ENCODE measurements at regions not wholly inside any gene's neighbourhood (a gene's known extent, or its start where the extent isn't known, plus 50 kb on each side); places are given as distances from the start of the nearest gene placed in this dataset.
"Not testable (repeated sequence)": the region's sequence is repeated elsewhere in the genome, so short reads cannot be mapped to it uniquely, and the experiment has no call there.

DNA sequence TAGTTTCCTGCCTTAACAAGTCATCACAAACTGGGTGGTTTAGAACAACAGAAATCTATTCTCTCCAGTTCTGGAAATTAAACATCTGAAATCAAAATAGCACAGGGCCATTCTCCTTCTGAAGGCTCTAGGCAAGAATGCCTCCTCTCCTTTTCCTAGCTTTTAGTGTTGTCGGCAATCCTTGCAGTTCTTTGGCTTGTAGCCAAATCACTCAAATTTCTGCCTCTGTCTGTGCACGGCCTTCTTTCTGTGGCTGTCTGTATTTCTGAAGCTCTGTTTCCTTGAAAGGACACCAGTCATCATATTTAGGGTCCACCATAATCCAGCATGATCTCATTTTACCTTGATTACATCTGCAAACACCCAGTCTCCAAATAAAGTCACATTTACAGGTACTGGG is 795.5 kb downstream of the METTL15 start:
- no peaks in the 10 kb centered on the region for H3K36me3 ChIP-seq (ENCODE audit: insufficient read depth in 1 of 2, low read depth in 1 of 2)
- intact Hi-C loops (cut with DNase I): no loop called here
- TF ChIP-seq CTCF (IDR thresholded peaks at IDR 0.05): no peak
- H3K4me3 ChIP-seq: no peak overlapping the region
- WGBS, 3 donors: 0 to 4% (median 2%) methylated on average over 2 of the region's 2 CpGs
- H3K4me1 ChIP-seq: no peaks in the 10 kb centered on the region
- H3K27me3 ChIP-seq (ENCODE audit: insufficient read depth in 3 of 3, low read length in 2 of 3): no peaks in the 10 kb centered on the region
- no peak overlapping the region for H3K27ac ChIP-seq
- H3K9me3 ChIP-seq: no peaks in the 10 kb centered on the region
- ATAC-seq (no peak), DNase-seq (no peak)

DNA sequence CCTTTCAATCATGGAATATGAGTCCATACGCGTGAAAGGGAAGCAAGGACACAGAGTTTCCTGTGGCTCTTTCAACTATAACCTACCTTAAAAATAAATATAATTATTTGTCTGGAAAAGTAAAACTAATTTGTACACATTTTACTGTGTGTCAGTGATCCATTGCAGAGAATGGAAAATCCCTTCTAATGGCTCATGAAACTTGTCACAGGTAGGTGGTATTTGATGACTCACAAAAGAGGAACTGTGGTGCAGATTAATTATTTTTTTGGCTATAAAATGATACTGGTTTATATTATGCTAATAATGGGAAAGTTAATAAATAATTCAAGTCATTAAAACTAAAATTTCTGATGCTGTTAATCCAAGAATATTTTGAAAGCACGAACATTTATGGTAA is 792.2 kb downstream of the METTL15 start:
- 63 to 95% (median 92%) methylated on average over 3 of the region's 3 CpGs for WGBS, 3 donors
- TF ChIP-seq CTCF (IDR thresholded peaks at IDR 0.05): no peak
- Histone ChIP-seq H3K4me1 (no peaks in the 10 kb centered on the region), H3K36me3 (ENCODE audit: insufficient read depth in 1 of 2, low read depth in 1 of 2) (no peaks in the 10 kb centered on the region), H3K27ac (no peak overlapping the region), H3K27me3 (ENCODE audit: insufficient read depth in 3 of 3, low read length in 2 of 3) (no peaks in the 10 kb centered on the region), H3K4me3 (no peak overlapping the region), H3K9me3 (no peaks in the 10 kb centered on the region)
- intact Hi-C loops (cut with DNase I): no loop called here
- ATAC-seq: no peak
- no peak for DNase-seq

- H3K27me3 ChIP-seq (ENCODE audit: insufficient read depth in 3 of 3, low read length in 2 of 3): no peaks in the 10 kb centered on the region
- H3K4me3 ChIP-seq: no peak overlapping the region
- no peaks in the 10 kb centered on the region for H3K36me3 ChIP-seq (ENCODE audit: insufficient read depth in 1 of 2, low read depth in 1 of 2)
- no peaks in the 10 kb centered on the region for H3K4me1 ChIP-seq
- ATAC-seq (no peak), DNase-seq (no peak)
- no peak for TF ChIP-seq CTCF (IDR thresholded peaks at IDR 0.05)
- no peak overlapping the region for H3K27ac ChIP-seq
- no peaks in the 10 kb centered on the region for H3K9me3 ChIP-seq
- intact Hi-C loops (cut with DNase I): no loop called here
Observed at GRCh38 chr11:28899706-28900105, 791.5 kb downstream of the METTL15 start.

GRCh38 chr11:28890601-28891040 is 782.4 kb downstream of the METTL15 start:
- WGBS, 3 donors: 89 to 92% (median 92%) methylated on average over 14 to 26 of the region's 26 CpGs
- H3K36me3 ChIP-seq (ENCODE audit: insufficient read depth in 1 of 2, low read depth in 1 of 2); H3K4me3 ChIP-seq; H3K27ac ChIP-seq; ATAC-seq; intact Hi-C loops (cut with DNase I); H3K9me3 ChIP-seq; H3K4me1 ChIP-seq; H3K27me3 ChIP-seq (ENCODE audit: insufficient read depth in 3 of 3, low read length in 2 of 3): not testable (repeated sequence)
- peak; percentile 10 to 19 for DNase-seq

DNA sequence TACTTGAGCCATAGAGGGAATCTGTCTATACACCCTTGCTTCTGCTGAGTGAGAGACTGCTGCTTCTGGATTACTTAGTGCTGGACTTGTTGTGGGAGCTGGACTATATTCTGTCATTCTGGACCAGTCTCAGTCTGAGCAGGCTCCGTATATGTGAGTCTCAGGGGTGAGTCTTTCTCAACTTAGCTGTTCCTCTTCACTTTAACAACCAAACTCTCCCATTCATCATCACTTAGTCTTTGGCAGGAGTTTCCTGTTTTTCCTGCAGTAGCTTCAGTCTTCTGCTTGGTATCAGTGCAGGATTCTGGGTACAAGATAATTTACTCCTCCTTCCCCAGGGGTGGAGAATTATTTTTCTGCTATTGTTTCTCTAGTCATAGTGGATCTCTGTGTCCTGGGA is 779.5 kb downstream of the METTL15 start:
- Histone ChIP-seq H3K27ac (no peak overlapping the region), H3K4me1 (no peaks in the 10 kb centered on the region), H3K4me3 (no peak overlapping the region), H3K36me3 (ENCODE audit: insufficient read depth in 1 of 2, low read depth in 1 of 2) (no peaks in the 10 kb centered on the region), H3K9me3 (peaks cover 5% of the 10 kb centered on the region), H3K27me3 (ENCODE audit: insufficient read depth in 3 of 3, low read length in 2 of 3) (no peaks in the 10 kb centered on the region)
- no peak for TF ChIP-seq CTCF (IDR thresholded peaks at IDR 0.05)
- intact Hi-C loops (cut with DNase I): no loop called here
- ATAC-seq: no peak
- WGBS, 3 donors: 39 to 59% (median 48%) methylated on average over 1 of the region's 1 CpG
- no peak for DNase-seq

All from psoas muscle (tissue), 7 donors.